Endodermal cell (in vitro differentiated cells): ENCODE measurements at regions not wholly inside any gene's neighbourhood (a gene's known extent, or its start where the extent isn't known, plus 50 kb on each side); places are given as distances from the start of the nearest gene placed in this dataset.

Source experiments
- DNase-seq: peaks from one replicate; pipeline ENCODE4 v3.0.0-alpha.2; 2017
- H3K27ac ChIP-seq: 2 replicates; pipeline ENCODE4 v1.5.1; 2013; ENCODE audit warnings: mild to moderate bottlenecking, low read depth, low read length, moderate library complexity
- H3K27me3 ChIP-seq: 2 replicates; pipeline ENCODE4 v1.6.1; 2013; ENCODE audit warnings: mild to moderate bottlenecking, low read length, moderate library complexity; ENCODE audit not compliant: insufficient read depth, control insufficient read depth, poor library complexity, severe bottlenecking
- H3K36me3 ChIP-seq: 2 replicates; pipeline ENCODE4 v1.7.0; 2013; ENCODE audit warnings: mild to moderate bottlenecking, low read length, moderate library complexity; ENCODE audit not compliant: control insufficient read depth, insufficient read depth
- H3K4me1 ChIP-seq: one replicate; pipeline ENCODE4 v1.7.0; 2013; ENCODE audit warnings: low read length; ENCODE audit not compliant: control insufficient read depth, insufficient read depth
- H3K4me3 ChIP-seq: 2 replicates; pipeline ENCODE4 v1.5.1; 2013; ENCODE audit warnings: mild to moderate bottlenecking, low read length, moderate library complexity
- H3K9ac ChIP-seq: 2 replicates; pipeline ENCODE4 v1.6.1; 2013; ENCODE audit warnings: mild to moderate bottlenecking, low read length, moderate library complexity; ENCODE audit not compliant: poor library complexity, severe bottlenecking; ENCODE audit errors: extremely low read depth
- H3K9me3 ChIP-seq: 2 replicates; pipeline ENCODE4 v1.6.1; 2013; ENCODE audit warnings: mild to moderate bottlenecking, low read length, moderate library complexity; ENCODE audit not compliant: control insufficient read depth
- H3K27ac Mint-ChIP-seq: 2 replicates; pipeline ENCODE4 v1.8.0; 2020; ENCODE audit warnings: mixed read lengths
- H3K27me3 Mint-ChIP-seq: 2 replicates; pipeline ENCODE4 v1.8.0; 2021; ENCODE audit warnings: mild to moderate bottlenecking, mixed read lengths; ENCODE audit not compliant: insufficient read depth
- H3K36me3 Mint-ChIP-seq: 2 replicates; pipeline ENCODE4 v1.8.0; 2020; ENCODE audit warnings: low read depth, mixed read lengths
- H3K4me1 Mint-ChIP-seq: 2 replicates; pipeline ENCODE4 v1.8.0; 2020; ENCODE audit warnings: mixed read lengths
- H3K4me3 Mint-ChIP-seq: 2 replicates; pipeline ENCODE4 v1.8.0; 2020; ENCODE audit warnings: mild to moderate bottlenecking, moderate library complexity, mixed read lengths
- H3K9me3 Mint-ChIP-seq: 2 replicates; pipeline ENCODE4 v1.8.0; 2020; ENCODE audit warnings: mild to moderate bottlenecking, mixed read lengths
- WGBS, 2 experiments: methylation state at CpG; one replicate each; pipeline versions ENCODE4 v1.1.5 to v1.1.7; 2013; ENCODE audit warnings: missing lambda C conversion rate in 2 of 2, mixed read lengths in 1 of 2; ENCODE audit not compliant: insufficient coverage in 1 of 2, insufficient read length in 1 of 2; 5-methylcytosine and 5-hydroxymethylcytosine counted together
- TF ChIP-seq, protein P1 (sequence below): fragments of 200-600 bp; sonication (generic); conservative IDR thresholded peaks from 2 replicates; pipeline ENCODE4 v1.5.0; 2021; ENCODE audit warnings: antibody characterized with exemption, mild to moderate bottlenecking

- DNase-seq, result peak; percentile 5
- no peaks in the 10 kb centered on the region for H3K4me1 ChIP-seq
- 91 to 100% methylated on average over 1 to 5 of the region's 5 CpGs for WGBS, 2 experiments
- H3K27ac ChIP-seq, result no peak overlapping the region
- no peaks in the 10 kb centered on the region for H3K4me1 Mint-ChIP-seq
- H3K4me3 ChIP-seq, result no peak overlapping the region
- no peaks in the 10 kb centered on the region for H3K27me3 Mint-ChIP-seq
- TF ChIP-seq, protein P1, sequence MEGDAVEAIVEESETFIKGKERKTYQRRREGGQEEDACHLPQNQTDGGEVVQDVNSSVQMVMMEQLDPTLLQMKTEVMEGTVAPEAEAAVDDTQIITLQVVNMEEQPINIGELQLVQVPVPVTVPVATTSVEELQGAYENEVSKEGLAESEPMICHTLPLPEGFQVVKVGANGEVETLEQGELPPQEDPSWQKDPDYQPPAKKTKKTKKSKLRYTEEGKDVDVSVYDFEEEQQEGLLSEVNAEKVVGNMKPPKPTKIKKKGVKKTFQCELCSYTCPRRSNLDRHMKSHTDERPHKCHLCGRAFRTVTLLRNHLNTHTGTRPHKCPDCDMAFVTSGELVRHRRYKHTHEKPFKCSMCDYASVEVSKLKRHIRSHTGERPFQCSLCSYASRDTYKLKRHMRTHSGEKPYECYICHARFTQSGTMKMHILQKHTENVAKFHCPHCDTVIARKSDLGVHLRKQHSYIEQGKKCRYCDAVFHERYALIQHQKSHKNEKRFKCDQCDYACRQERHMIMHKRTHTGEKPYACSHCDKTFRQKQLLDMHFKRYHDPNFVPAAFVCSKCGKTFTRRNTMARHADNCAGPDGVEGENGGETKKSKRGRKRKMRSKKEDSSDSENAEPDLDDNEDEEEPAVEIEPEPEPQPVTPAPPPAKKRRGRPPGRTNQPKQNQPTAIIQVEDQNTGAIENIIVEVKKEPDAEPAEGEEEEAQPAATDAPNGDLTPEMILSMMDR, result no peak
- H3K27ac Mint-ChIP-seq, result no peak overlapping the region
- H3K36me3 Mint-ChIP-seq, result no peaks in the 10 kb centered on the region
- H3K36me3 ChIP-seq, result no peaks in the 10 kb centered on the region
- peaks cover 4% of the 10 kb centered on the region for H3K9me3 Mint-ChIP-seq
- no peaks in the 10 kb centered on the region for H3K27me3 ChIP-seq
- no peaks in the 10 kb centered on the region for H3K9me3 ChIP-seq
- no peak overlapping the region for H3K9ac ChIP-seq
- H3K4me3 Mint-ChIP-seq, result no peak overlapping the region
Observed at GRCh38 chr2:100703213-100703612, 116.7 kb upstream of the NPAS2 start.

DNA sequence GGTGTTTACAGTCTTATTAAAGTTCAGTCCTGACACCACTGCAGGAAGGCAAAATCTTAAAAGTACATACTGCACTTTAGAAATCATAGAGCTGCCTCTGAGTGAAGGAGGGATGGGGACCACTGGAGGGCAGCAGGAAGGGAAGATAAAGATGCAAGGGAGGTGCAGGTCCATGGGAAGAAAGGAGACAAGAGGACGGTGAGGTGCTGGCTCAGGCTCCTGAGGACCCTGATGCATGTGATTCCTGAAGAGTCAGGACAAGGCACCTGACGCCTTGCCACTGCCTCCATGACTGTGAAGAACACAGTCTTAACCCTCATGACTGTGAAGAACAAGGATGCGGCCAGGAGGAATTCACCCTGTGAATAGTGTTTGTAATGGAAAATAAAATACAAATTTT lies 116.2 kb upstream of the NPAS2 start:
- H3K27me3 Mint-ChIP-seq, result no peaks in the 10 kb centered on the region
- no peak overlapping the region for H3K4me3 Mint-ChIP-seq
- no peaks in the 10 kb centered on the region for H3K9me3 ChIP-seq
- H3K27me3 ChIP-seq, result no peaks in the 10 kb centered on the region
- no peaks in the 10 kb centered on the region for H3K4me1 Mint-ChIP-seq
- H3K27ac ChIP-seq, result no peak overlapping the region
- no peak overlapping the region for H3K27ac Mint-ChIP-seq
- TF ChIP-seq, protein P1, result peak; percentile 32
- H3K9me3 Mint-ChIP-seq, result peaks cover 4% of the 10 kb centered on the region
- no peaks in the 10 kb centered on the region for H3K36me3 Mint-ChIP-seq
- H3K4me3 ChIP-seq, result no peak overlapping the region
- peak; percentile 36 for DNase-seq
- H3K9ac ChIP-seq, result no peak overlapping the region
- no peaks in the 10 kb centered on the region for H3K36me3 ChIP-seq
- H3K4me1 ChIP-seq, result no peaks in the 10 kb centered on the region
- 90 to 100% methylated on average over 1 to 3 of the region's 3 CpGs for WGBS, 2 experiments

DNA sequence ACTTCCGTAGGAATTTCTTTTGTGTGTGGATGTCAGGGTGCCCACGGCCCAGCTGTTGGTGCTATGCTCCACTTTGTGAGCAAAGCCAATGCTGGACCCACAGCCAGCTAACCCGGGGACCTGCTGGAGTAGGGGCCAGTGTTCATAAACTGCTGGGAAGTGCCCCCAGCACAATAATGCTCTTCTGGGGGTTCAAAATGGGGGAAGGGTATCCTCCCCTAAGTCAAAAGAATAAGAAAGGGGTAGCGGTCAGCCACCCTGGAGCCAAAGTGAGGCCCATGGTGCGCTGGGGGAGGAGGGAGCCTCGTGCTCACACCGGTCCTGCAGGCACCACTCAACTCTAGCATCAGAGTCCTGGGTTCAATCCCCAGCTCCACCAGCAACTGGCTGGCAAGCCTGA lies 115.8 kb upstream of the NPAS2 start:
- Mint-ChIP-seq H3K27ac (no peak overlapping the region), H3K9me3 (peaks cover 4% of the 10 kb centered on the region), H3K4me3 (no peak overlapping the region), H3K27me3 (no peaks in the 10 kb centered on the region), H3K36me3 (no peaks in the 10 kb centered on the region), H3K4me1 (no peaks in the 10 kb centered on the region)
- DNase-seq, result peak; percentile 22
- Histone ChIP-seq H3K4me1 (no peaks in the 10 kb centered on the region), H3K27ac (no peak overlapping the region), H3K4me3 (no peak overlapping the region), H3K36me3 (no peaks in the 10 kb centered on the region), H3K9me3 (no peaks in the 10 kb centered on the region), H3K9ac (no peak overlapping the region), H3K27me3 (no peaks in the 10 kb centered on the region)
- TF ChIP-seq, protein P1, result no peak
- WGBS, 2 experiments, result 89 to 100% methylated on average over 6 to 7 of the region's 7 CpGs
